ENCODE measurements at regions not wholly inside any gene's neighbourhood (a gene's known extent, or its start where the extent isn't known, plus 50 kb on each side); places are given as distances from the start of the nearest gene placed in this dataset.

- peaks cover 15% of the 10 kb centered on the region for H3K4me1 ChIP-seq (ENCODE audit: control insufficient read depth, insufficient read depth, low read length)
- peak; percentile 48 to 74 for DNase-seq
- 0% methylated on average over 1 of the region's 50 CpGs for WGBS (ENCODE audit: insufficient coverage, low lambda C conversion rate)
- no peaks in the 10 kb centered on the region for H3K36me3 ChIP-seq (ENCODE audit: control insufficient read depth, insufficient read depth, low read length)
- H3K27ac ChIP-seq (ENCODE audit: low read length), result no peak overlapping the region
- H3K9me3 ChIP-seq (ENCODE audit: control insufficient read depth, low read depth, low read length), result no peaks in the 10 kb centered on the region
- H3K4me3 ChIP-seq (ENCODE audit: low read length), result no peak overlapping the region
- no peaks in the 10 kb centered on the region for H3K27me3 ChIP-seq (ENCODE audit: control insufficient read depth, insufficient read depth, low read length)
Observed at GRCh38 chr17:72539981-72540897, 419.4 kb downstream of the SOX9 start.

DNA sequence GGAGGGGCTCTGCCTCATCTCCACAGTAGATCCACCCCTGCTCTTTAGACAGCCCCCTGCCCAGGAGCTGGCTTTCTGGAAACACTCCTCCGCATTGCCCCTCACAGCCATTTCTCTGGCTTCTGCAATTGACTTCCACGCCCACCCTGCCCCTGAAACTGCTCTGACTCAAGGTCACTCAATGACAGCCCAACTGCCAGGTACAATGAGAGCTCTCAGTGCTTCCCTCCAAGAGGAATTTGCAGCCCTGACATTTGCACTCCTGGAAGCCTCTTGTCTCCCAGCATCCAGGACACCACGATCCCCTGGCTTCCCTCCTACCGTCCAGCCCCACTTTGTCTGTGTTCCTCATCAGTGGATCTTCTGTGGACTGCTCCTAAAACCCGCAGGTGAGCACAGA, 421.5 kb downstream of the SOX9 start:
- no CpG with 5 or more reads among the region's 5 CpGs for WGBS (ENCODE audit: insufficient coverage, low lambda C conversion rate)

GRCh38 chr17:72545766-72546165, 424.9 kb downstream of the SOX9 start:
- Histone ChIP-seq H3K27me3 (ENCODE audit: control insufficient read depth, insufficient read depth, low read length) (no peaks in the 10 kb centered on the region), H3K27ac (ENCODE audit: low read length) (no peak overlapping the region), H3K9me3 (ENCODE audit: control insufficient read depth, low read depth, low read length) (no peaks in the 10 kb centered on the region), H3K4me3 (ENCODE audit: low read length) (no peak overlapping the region), H3K4me1 (ENCODE audit: control insufficient read depth, insufficient read depth, low read length) (no peaks in the 10 kb centered on the region), H3K36me3 (ENCODE audit: control insufficient read depth, insufficient read depth, low read length) (no peaks in the 10 kb centered on the region)
- DNase-seq, result no peak
- WGBS (ENCODE audit: insufficient coverage, low lambda C conversion rate), result 100% methylated on average over 1 of the region's 5 CpGs

More for the DNA sequence above, 421.5 kb downstream of the SOX9 start:
- Histone ChIP-seq H3K4me3 (ENCODE audit: low read length) (no peak overlapping the region), H3K4me1 (ENCODE audit: control insufficient read depth, insufficient read depth, low read length) (peaks cover 15% of the 10 kb centered on the region), H3K27ac (ENCODE audit: low read length) (no peak overlapping the region), H3K36me3 (ENCODE audit: control insufficient read depth, insufficient read depth, low read length) (no peaks in the 10 kb centered on the region), H3K27me3 (ENCODE audit: control insufficient read depth, insufficient read depth, low read length) (no peaks in the 10 kb centered on the region), H3K9me3 (ENCODE audit: control insufficient read depth, low read depth, low read length) (no peaks in the 10 kb centered on the region)
- DNase-seq, result no peak

- Histone ChIP-seq H3K9me3 (ENCODE audit: control insufficient read depth, low read depth, low read length) (no peaks in the 10 kb centered on the region), H3K36me3 (ENCODE audit: control insufficient read depth, insufficient read depth, low read length) (no peaks in the 10 kb centered on the region), H3K4me3 (ENCODE audit: low read length) (no peak overlapping the region), H3K27me3 (ENCODE audit: control insufficient read depth, insufficient read depth, low read length) (no peaks in the 10 kb centered on the region), H3K27ac (ENCODE audit: low read length) (no peak overlapping the region), H3K4me1 (ENCODE audit: control insufficient read depth, insufficient read depth, low read length) (no peaks in the 10 kb centered on the region)
- DNase-seq, result no peak
- WGBS (ENCODE audit: insufficient coverage, low lambda C conversion rate), result 100% methylated on average over 3 of the region's 16 CpGs
Observed at GRCh38 chr17:72553051-72553755, 432.4 kb downstream of the SOX9 start.

DNA sequence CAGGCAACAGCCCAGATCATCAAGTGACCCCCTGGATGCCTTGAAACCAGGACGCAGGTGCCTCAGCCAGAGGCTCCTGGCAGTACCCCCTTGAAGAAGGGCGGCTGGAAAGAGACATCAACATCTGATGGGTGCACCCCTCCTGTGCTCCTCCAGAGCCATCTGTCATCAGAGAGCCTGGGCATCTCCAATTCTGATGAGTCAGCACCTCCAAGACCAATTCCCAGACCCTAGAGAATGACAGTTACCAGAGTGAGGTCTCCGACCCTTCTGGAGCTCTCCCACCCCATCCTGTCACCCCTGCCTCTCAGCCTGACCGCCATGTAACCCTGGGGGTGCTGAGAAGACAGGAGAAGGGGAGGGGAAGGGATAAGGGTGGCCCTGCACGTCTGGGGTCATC, 433.7 kb downstream of the SOX9 start:
- no peaks in the 10 kb centered on the region for H3K9me3 ChIP-seq (ENCODE audit: control insufficient read depth, low read depth, low read length)
- no peak for DNase-seq
- H3K4me1 ChIP-seq (ENCODE audit: control insufficient read depth, insufficient read depth, low read length), result no peaks in the 10 kb centered on the region
- no peaks in the 10 kb centered on the region for H3K36me3 ChIP-seq (ENCODE audit: control insufficient read depth, insufficient read depth, low read length)
- H3K27ac ChIP-seq (ENCODE audit: low read length), result no peak overlapping the region
- no peaks in the 10 kb centered on the region for H3K27me3 ChIP-seq (ENCODE audit: control insufficient read depth, insufficient read depth, low read length)
- no peak overlapping the region for H3K4me3 ChIP-seq (ENCODE audit: low read length)
- WGBS (ENCODE audit: insufficient coverage, low lambda C conversion rate), result no CpG with 5 or more reads among the region's 5 CpGs

GRCh38 chr17:72555052-72555451, 434.2 kb downstream of the SOX9 start:
- H3K27me3 ChIP-seq (ENCODE audit: control insufficient read depth, insufficient read depth, low read length), result no peaks in the 10 kb centered on the region
- no peak overlapping the region for H3K27ac ChIP-seq (ENCODE audit: low read length)
- no peaks in the 10 kb centered on the region for H3K4me1 ChIP-seq (ENCODE audit: control insufficient read depth, insufficient read depth, low read length)
- no peaks in the 10 kb centered on the region for H3K36me3 ChIP-seq (ENCODE audit: control insufficient read depth, insufficient read depth, low read length)
- WGBS (ENCODE audit: insufficient coverage, low lambda C conversion rate), result 100% methylated on average over 1 of the region's 9 CpGs
- H3K9me3 ChIP-seq (ENCODE audit: control insufficient read depth, low read depth, low read length), result no peaks in the 10 kb centered on the region
- no peak overlapping the region for H3K4me3 ChIP-seq (ENCODE audit: low read length)
- no peak for DNase-seq

DNA sequence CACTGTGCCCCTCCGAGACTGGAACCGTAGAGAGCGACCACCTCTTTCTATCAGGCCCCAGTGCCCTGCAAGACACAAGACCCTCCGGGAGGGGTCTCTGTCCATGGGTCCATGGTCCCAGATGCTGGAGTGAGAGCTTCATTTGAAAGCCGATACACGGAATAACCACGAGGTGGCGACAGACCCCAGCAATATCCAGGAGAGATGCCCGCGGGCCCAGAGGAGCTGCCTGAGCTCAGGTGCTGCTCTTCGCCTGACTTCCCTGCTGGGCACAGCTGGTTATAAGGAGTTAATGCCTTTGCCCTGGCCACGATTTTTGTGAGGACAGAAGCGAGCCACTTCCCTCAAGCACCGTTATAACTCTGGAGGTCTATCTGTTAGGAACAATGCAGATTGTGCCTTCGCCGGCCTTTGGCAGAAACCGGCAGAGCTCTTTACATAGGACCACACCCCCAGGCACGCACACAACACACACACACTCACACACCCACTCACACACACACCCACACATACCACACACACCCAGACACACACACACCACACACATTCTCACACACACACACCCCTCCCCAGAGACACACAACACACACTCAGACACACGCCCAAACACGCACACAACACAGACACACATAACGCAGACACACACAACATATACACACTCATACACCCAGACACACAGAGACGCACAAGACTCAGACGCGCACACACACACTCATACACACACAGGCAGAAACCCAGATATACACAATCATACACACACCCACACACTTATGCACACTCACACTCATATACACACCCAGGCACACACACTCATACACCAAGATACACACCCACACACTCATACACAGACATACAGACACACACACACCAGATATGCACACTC, 436.4 kb downstream of the SOX9 start:
- Histone ChIP-seq H3K4me3 (ENCODE audit: low read length) (no peak overlapping the region), H3K36me3 (ENCODE audit: control insufficient read depth, insufficient read depth, low read length) (no peaks in the 10 kb centered on the region), H3K27ac (ENCODE audit: low read length) (no peak overlapping the region), H3K4me1 (ENCODE audit: control insufficient read depth, insufficient read depth, low read length) (peaks cover 7% of the 10 kb centered on the region), H3K9me3 (ENCODE audit: control insufficient read depth, low read depth, low read length) (no peaks in the 10 kb centered on the region), H3K27me3 (ENCODE audit: control insufficient read depth, insufficient read depth, low read length) (no peaks in the 10 kb centered on the region)
- DNase-seq, result peak; percentile 53 to 62
- WGBS (ENCODE audit: insufficient coverage, low lambda C conversion rate), result no CpG with 5 or more reads among the region's 24 CpGs

- no peaks in the 10 kb centered on the region for H3K36me3 ChIP-seq (ENCODE audit: control insufficient read depth, insufficient read depth, low read length)
- 100% methylated on average over 2 of the region's 10 CpGs for WGBS (ENCODE audit: insufficient coverage, low lambda C conversion rate)
Observed at GRCh38 chr17:72558971-72559476, 438.2 kb downstream of the SOX9 start.

DNA sequence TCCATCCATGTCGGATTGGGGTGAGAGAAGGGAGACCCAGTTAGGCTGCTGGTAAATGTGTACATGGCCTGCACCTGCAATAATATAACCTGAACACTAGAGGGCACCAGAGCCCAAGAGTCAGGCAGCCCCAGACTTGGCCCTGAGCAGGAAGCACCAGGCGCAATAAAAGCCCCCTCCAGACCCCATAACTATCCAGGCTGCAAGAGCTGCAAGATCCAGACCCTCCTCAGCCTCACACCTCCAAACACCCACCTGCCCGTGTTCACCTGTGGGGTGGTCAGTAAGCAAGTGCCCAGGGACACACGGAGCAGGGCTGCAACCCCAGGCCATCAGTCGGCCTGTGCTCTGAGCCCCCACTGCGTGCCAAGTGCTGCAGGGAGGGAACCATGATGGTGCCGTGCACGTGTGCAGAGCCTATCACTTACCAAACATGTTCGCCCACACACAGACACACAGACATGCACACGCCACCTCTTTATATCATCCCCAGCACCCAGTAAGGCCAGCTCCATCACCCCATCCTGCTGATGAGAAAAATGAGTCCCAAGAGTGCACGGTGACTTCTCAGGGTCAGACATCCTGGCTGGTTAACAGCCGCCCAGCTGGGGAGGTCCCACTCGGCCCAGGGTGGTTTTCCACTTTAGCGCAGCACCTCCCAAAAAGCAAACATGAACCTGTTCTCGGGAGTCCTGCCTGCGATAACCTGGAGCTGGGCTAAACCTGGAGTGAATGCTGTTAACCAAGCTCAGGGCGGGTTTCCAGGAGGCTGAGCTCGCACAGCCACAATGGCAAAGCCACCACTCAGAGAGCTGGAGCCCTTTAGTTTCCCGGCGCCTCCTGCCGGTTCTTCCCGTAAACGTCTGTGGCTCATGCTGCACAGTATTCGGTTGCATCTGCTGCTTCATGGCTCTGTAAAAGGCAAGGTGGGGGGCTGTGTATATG, 439.8 kb downstream of the SOX9 start:
- H3K4me3 ChIP-seq (ENCODE audit: low read length), result peak overlapping the region; percentile 11
- peaks cover 12% of the 10 kb centered on the region for H3K4me1 ChIP-seq (ENCODE audit: control insufficient read depth, insufficient read depth, low read length)
- H3K9me3 ChIP-seq (ENCODE audit: control insufficient read depth, low read depth, low read length), result no peaks in the 10 kb centered on the region
- WGBS (ENCODE audit: insufficient coverage, low lambda C conversion rate), result no CpG with 5 or more reads among the region's 24 CpGs
- H3K27ac ChIP-seq (ENCODE audit: low read length), result peak overlapping the region; percentile 15
- no peaks in the 10 kb centered on the region for H3K27me3 ChIP-seq (ENCODE audit: control insufficient read depth, insufficient read depth, low read length)
- H3K36me3 ChIP-seq (ENCODE audit: control insufficient read depth, insufficient read depth, low read length), result no peaks in the 10 kb centered on the region
- DNase-seq, result peak; percentile 33 to 64

More at GRCh38 chr17:72558971-72559476, 438.2 kb downstream of the SOX9 start:
- Histone ChIP-seq H3K9me3 (ENCODE audit: control insufficient read depth, low read depth, low read length) (no peaks in the 10 kb centered on the region), H3K4me3 (ENCODE audit: low read length) (no peak overlapping the region), H3K27ac (ENCODE audit: low read length) (no peak overlapping the region), H3K27me3 (ENCODE audit: control insufficient read depth, insufficient read depth, low read length) (no peaks in the 10 kb centered on the region), H3K4me1 (ENCODE audit: control insufficient read depth, insufficient read depth, low read length) (peaks cover 12% of the 10 kb centered on the region)
- no peak for DNase-seq
